Chondrocyte (in vitro differentiated cells): ENCODE measurements at regions not wholly inside any gene's neighbourhood (a gene's known extent, or its start where the extent isn't known, plus 50 kb on each side); places are given as distances from the start of the nearest gene placed in this dataset.

Source experiments
- DNase-seq: peaks from one replicate; pipeline ENCODE4 v3.0.0; 2021; ENCODE audit warnings: mixed read lengths, low spot score
- H3K27ac Mint-ChIP-seq: one replicate; pipeline ENCODE4 v1.8.0; 2021; ENCODE audit warnings: mild to moderate bottlenecking, moderate library complexity, mixed read lengths; ENCODE audit not compliant: unreplicated experiment
- H3K27me3 Mint-ChIP-seq: 2 replicates; pipeline ENCODE4 v1.8.0; 2021; ENCODE audit warnings: low read depth, mixed read lengths
- H3K36me3 Mint-ChIP-seq: 2 replicates; pipeline ENCODE4 v1.8.0; 2021; ENCODE audit warnings: low read depth, mixed read lengths
- H3K4me1 Mint-ChIP-seq: 2 replicates; pipeline ENCODE4 v1.8.0; 2021; ENCODE audit warnings: low read depth, mild to moderate bottlenecking, mixed read lengths
- H3K4me3 Mint-ChIP-seq: one replicate; pipeline ENCODE4 v1.8.0; 2021; ENCODE audit warnings: mild to moderate bottlenecking, moderate library complexity, mixed read lengths; ENCODE audit not compliant: unreplicated experiment
- H3K9me3 Mint-ChIP-seq: 2 replicates; pipeline ENCODE4 v1.8.0; 2021; ENCODE audit warnings: low read depth, mixed read lengths
- TF ChIP-seq, protein P1 (sequence below): fragments of 200-600 bp; sonication (generic); IDR thresholded peaks from 2 replicates; pipeline ENCODE4 v1.5.0; 2021; ENCODE audit warnings: antibody characterized with exemption, mild to moderate bottlenecking, moderate library complexity

DNA sequence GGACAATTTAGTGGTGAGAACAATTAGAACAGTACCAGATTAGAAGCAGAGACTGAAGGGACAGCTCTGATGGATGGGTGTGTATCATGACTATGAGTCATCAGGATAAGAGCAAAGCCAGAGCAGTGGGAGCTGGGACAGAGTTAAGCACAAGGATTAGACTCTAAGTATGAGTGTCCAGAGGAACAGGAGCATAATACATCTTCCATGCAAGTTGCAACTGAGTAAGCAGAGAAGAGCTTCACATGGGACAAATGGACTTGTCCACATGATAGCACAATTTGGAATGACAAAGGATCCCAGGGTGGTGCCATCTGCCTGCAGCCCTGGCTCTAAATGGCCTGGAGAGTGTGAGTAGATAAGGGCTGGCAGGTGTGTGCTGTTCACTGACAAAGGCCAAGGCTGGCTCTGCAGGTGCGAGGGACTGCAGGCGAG is 226.4 kb upstream of the CAND1 start:
- H3K27ac Mint-ChIP-seq = no peak overlapping the region
- TF ChIP-seq, protein P1, sequence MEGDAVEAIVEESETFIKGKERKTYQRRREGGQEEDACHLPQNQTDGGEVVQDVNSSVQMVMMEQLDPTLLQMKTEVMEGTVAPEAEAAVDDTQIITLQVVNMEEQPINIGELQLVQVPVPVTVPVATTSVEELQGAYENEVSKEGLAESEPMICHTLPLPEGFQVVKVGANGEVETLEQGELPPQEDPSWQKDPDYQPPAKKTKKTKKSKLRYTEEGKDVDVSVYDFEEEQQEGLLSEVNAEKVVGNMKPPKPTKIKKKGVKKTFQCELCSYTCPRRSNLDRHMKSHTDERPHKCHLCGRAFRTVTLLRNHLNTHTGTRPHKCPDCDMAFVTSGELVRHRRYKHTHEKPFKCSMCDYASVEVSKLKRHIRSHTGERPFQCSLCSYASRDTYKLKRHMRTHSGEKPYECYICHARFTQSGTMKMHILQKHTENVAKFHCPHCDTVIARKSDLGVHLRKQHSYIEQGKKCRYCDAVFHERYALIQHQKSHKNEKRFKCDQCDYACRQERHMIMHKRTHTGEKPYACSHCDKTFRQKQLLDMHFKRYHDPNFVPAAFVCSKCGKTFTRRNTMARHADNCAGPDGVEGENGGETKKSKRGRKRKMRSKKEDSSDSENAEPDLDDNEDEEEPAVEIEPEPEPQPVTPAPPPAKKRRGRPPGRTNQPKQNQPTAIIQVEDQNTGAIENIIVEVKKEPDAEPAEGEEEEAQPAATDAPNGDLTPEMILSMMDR = no peak
- no peak for DNase-seq
- H3K4me1 Mint-ChIP-seq = peaks cover 31% of the 10 kb centered on the region
- no peaks in the 10 kb centered on the region for H3K9me3 Mint-ChIP-seq
- H3K27me3 Mint-ChIP-seq = no peaks in the 10 kb centered on the region
- no peak overlapping the region for H3K4me3 Mint-ChIP-seq
- H3K36me3 Mint-ChIP-seq = no peaks in the 10 kb centered on the region

DNA sequence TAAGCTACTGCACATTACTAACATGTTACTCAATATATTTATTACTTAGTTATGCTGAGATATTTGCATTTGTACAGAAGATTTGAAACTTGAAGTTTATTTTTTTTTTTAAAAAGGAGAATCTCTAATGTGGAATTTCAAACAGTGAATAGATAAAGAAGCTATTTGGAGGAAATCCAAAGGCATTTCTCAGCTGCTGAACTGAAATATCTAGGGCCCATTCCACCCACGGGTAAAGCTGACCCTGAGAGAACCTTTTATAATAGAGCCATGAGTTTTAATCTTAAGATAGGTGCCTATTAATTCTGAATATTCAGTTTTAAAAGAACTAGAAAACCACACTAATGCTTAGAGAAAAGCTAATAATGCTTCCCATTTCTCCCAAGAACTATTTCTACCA is 225.4 kb upstream of the CAND1 start:
- no peaks in the 10 kb centered on the region for H3K9me3 Mint-ChIP-seq
- H3K4me3 Mint-ChIP-seq = no peak overlapping the region
- H3K27ac Mint-ChIP-seq = no peak overlapping the region
- TF ChIP-seq, protein P1 = no peak
- H3K27me3 Mint-ChIP-seq = no peaks in the 10 kb centered on the region
- H3K36me3 Mint-ChIP-seq = no peaks in the 10 kb centered on the region
- DNase-seq = no peak
- peaks cover 21% of the 10 kb centered on the region for H3K4me1 Mint-ChIP-seq

DNA sequence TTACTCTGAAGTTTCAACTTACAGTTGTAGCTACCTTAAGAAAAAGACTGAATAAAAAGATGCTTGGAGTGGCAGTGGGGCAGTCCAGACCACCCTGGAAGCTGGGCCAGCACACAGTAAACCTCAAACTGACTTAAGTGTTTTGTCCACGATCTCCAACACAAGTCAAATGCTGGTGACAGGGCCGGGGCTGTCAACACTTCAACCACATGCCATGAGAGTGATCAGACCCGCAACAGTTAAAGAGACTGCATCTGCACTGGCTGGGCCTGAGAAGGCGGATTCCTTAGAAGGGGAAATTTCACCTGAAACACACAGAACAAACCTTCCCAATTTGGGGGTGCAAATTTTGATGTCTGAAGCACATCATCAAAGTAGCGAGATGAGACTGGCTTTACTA is 223.5 kb upstream of the CAND1 start:
- Mint-ChIP-seq H3K27me3 (no peaks in the 10 kb centered on the region), H3K4me3 (no peak overlapping the region), H3K9me3 (no peaks in the 10 kb centered on the region), H3K36me3 (no peaks in the 10 kb centered on the region), H3K4me1 (peaks cover 16% of the 10 kb centered on the region), H3K27ac (no peak overlapping the region)
- TF ChIP-seq, protein P1 = no peak
- DNase-seq = no peak

DNA sequence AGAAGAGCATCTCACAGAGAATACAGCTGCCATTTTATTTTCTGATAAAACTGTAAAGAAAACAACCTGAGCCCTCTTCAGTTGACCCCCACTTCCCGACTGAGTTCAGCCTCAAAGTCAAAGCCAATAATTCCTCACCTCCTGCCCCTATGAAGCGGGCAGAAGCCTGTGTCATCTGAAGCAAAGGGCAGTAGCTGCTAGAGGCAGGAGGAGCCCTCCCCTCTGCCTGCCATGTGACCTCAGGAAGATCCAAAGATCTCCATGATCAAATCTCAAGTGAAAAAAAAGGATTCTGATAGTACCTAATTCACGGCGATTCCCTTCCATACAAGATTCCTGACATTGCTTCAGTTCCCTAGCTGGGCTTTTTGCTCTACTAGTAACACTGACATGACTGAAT is 223.1 kb upstream of the CAND1 start:
- no peaks in the 10 kb centered on the region for H3K36me3 Mint-ChIP-seq
- no peak for DNase-seq
- H3K4me1 Mint-ChIP-seq = peaks cover 16% of the 10 kb centered on the region
- no peak overlapping the region for H3K4me3 Mint-ChIP-seq
- H3K27ac Mint-ChIP-seq = peak overlapping the region; percentile 27
- TF ChIP-seq, protein P1 = no peak
- H3K9me3 Mint-ChIP-seq = no peaks in the 10 kb centered on the region
- no peaks in the 10 kb centered on the region for H3K27me3 Mint-ChIP-seq

DNA sequence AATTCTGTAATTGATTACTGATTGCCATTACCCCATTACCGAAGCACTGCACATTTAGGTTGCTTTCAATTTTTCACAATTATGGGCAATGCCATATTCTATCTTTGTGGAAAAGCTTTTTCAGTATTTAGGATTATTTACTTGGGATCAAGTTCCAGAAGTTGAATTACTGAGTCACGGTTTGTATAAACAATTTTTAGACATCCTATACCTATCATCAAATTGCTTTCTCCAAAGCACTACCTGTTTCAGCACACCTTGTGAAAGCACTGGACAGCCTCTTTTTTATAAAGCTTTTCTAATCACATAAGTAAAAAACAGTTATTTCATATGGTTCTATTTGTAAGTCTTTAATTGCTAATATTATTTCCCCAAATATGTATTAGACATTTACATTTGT is 221.5 kb upstream of the CAND1 start:
- no peak for DNase-seq
- no peaks in the 10 kb centered on the region for H3K36me3 Mint-ChIP-seq
- H3K9me3 Mint-ChIP-seq = no peaks in the 10 kb centered on the region
- H3K27me3 Mint-ChIP-seq = no peaks in the 10 kb centered on the region
- no peak overlapping the region for H3K27ac Mint-ChIP-seq
- TF ChIP-seq, protein P1 = no peak
- no peak overlapping the region for H3K4me3 Mint-ChIP-seq
- peaks cover 13% of the 10 kb centered on the region for H3K4me1 Mint-ChIP-seq
